ENCODE measurements at regions not wholly inside any gene's neighbourhood (a gene's known extent, or its start where the extent isn't known, plus 50 kb on each side); places are given as distances from the start of the nearest gene placed in this dataset.
"Not testable (repeated sequence)": the region's sequence is repeated elsewhere in the genome, so short reads cannot be mapped to it uniquely, and the experiment has no call there.

DNA sequence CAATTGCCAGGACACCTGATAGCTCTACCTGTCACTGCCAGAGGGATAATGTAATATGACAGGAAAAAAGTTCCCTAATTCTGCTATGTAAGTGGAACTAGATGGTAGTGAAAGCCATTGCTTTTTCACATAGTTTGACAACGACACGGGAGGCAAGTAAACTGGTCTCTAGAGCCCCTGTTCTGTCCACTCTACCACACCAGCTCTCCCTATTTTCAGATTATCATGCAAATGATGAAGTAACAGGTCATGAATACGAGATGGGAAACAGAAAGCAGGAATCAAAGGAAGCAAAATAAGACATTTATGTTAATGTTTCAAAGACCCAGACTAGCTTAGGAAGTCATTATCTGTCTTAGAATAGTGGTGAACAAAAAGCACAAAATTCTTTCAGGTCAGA is 56.2 kb downstream of the TAF11L14 start:
- no peak for DNase-seq (ENCODE audit: low spot score)

DNA sequence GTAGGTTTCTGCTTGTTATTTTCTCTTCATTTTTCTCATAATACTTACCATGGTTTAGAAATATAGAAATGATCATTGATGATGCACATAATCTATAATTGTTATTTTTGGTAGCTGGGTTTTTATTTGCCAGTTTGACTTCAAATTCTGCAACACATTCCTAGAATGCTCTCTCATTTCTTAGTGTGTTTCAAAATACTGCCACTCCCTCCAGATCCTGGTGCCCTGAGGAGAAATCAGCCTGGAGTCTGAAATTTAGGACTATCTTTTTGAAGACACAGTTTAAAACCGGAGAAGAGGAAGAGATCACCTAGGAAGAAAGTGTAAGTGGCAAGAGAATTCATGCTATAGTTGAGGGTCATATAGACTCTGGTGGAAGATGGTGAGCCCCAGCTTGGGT is 57.5 kb downstream of the TAF11L14 start:
- DNase-seq (ENCODE audit: low spot score), result no peak

DNA sequence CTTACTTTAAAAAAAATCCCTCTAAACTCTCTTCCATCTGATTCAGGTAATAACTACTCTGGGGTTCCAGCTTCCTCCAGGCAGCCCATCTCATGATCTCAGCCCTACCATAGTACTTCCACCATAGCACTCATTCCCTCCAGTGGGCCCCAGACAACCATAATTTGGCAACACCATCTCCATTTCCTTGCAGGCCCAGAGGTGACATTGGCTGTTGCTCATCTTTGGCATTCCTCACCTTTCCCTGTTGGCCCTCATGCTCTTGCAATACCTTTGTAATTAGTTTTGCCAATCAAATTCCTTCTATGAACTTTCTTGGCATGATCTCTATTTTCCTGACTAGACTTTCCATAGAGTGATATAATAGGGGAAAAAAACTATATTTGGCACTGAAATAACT is 60.1 kb downstream of the TAF11L14 start:
- DNase-seq (ENCODE audit: low spot score), result no peak

DNA sequence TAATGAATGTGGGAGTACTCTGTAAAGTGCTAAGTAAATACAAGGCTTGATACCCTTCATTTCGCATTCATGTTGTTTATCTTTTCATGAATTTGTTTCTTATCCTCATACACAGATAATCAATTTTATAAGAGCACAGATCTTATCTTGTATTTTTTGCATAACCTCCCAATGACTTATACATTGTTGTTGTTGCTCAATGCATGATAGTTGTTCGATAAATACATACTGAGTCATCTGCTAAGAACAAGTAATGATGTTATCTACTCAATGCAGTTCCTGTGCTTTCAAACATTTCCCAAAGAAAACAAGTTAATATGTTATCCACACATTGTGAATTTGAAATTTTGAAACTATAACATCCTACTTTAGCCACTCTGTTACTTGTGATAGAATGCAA is 60.7 kb downstream of the TAF11L14 start:
- DNase-seq (ENCODE audit: low spot score), result no peak

DNA sequence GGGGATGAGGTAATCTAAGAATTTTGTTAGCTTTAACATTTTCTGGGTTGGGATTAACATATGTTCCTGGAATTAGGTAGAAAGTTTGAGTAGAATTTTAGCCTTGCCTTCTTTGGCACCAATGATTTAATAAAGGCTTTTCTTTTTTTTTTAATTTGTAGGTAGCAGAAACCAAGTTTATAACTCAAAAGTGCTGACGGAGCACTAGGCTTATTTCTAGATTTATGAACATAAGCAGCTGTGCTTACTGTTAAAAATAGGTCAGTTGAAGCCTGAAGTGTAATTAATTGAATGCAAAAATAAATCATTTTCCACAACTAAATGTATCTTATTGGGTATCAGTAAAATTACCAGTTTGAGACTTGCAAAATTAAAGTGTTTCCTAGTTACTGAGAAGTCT is 62.4 kb downstream of the TAF11L14 start:
- no peak for DNase-seq (ENCODE audit: low spot score)

DNA sequence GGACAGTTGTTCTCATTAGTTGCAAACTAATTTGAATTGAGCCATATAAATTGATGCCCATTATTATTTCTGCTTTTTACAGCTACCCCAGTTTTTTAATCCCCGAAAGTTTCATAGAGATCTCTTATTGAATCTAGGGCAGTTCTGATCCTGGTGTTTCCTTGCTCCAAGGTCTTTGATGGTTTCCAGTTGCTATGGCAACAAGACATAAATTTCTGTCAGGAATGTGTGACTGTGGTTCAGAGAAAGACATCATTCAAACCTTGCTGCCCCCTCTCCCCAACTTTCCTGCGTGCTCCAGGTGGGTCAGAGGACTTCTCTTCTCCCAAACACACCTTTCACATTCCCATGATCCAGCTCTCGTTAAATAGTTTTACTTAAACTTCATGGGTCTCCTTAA is 63.4 kb downstream of the TAF11L14 start:
- no peak for DNase-seq (ENCODE audit: low spot score)

DNA sequence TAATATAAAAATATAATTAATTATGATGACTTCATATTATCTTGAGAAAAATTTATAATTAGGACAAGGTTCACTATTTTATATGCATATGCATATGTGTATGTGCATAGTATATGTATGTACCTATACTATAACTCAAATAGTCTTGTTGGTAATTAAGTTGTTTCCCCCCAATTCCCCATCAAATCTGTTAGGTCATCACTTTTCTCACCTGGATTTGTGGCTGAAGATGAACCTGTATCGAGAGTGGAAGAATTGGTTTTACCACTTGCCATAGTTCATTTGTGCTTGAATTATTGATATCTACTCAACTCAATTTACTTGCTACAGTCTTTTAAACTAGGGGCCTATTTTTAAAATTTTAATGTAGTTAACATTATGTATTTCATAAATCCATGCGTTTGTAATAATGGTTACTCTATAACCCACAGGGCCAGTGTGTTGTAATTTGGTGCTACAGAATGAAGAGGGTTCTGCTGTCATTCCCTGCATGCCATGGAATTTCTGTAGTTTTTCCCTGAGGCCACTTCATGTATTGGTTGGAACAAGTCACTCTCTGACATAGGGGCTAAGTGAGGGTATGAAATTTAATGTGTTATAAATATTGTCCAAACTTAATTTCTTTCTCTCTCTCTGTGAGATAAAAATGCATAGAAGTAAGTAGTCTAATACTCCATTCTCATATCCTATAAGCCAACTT is 74.9 kb downstream of the TAF11L14 start:
- no peak for DNase-seq (ENCODE audit: low spot score)

DNA sequence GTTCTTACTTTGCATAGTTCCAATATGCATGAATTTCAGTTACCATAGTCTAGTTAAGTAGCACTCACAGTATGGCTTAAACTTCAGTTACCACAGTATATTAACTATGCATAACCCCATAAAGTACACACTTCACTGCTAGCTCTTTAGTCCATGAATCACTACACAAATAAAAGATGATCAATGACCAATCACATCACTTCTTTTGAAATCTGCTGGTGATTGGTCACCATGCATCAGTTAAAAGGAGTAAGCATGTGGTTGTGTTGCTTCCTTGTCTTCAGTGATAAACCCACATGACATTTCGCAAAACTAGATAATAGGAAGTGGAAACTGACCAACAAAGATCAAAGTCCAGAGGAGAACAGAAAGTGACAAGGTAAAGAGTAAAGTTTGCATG is 79.0 kb downstream of the TAF11L14 start:
- DNase-seq (ENCODE audit: low spot score), result no peak

DNA sequence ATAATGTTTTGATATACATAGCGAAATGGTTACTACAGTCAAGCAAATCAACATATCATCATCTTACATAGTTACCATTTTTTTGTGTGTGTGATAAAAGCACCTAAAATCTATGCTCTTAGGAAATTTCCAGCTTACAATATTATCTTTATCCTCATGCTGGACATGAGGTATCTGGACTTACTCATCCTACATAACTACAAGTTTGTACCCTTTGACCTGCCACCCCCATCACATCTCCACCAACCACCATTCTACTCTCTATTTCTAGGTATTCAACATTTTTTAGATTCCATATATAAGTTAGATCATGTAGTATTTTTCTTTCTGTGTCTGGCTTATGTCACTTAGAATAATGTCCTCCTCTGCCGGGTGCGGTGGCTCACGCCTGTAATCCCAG is 79.9 kb downstream of the TAF11L14 start:
- no peak for DNase-seq (ENCODE audit: low spot score)

DNA sequence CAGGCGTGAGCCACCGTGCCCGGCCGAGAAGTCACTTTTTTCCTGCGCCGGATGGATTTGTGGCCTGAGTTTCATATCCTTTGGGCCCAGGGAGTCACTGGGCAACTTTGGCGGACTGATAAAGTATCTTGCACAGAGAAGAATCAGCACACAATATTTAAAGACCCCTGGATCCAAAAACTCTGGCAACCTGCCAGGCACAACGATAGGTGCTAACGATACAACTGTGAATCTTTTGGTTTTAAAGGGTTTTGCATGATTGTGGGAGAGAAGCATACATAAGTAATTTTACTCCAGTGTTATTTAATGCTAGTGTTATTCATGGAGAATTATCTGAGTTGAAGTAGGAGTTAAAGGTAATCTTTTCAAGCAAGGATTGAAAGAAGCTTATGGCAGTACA is 85.3 kb downstream of the TAF11L14 start:
- no peak for DNase-seq (ENCODE audit: low spot score)

DNA sequence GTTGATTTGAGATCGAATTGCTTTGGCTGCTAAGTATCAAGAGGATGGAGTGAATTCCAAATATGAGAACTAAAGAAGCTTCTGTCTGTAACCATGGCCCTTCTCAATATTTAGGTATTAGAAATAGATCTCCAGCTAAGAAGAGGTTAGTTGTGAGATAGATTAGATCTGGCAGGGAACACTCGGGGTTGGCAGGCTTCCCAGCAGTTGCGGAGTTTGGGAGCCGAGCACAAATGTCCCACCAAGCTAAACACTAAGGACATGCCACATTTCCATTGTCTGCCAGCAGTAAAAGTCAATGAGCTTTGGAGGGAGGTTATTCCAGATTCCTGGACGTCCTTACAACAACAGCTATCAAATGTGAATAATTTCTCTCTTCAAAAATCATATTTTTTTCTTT is 85.8 kb downstream of the TAF11L14 start:
- DNase-seq (ENCODE audit: low spot score), result no peak

DNA sequence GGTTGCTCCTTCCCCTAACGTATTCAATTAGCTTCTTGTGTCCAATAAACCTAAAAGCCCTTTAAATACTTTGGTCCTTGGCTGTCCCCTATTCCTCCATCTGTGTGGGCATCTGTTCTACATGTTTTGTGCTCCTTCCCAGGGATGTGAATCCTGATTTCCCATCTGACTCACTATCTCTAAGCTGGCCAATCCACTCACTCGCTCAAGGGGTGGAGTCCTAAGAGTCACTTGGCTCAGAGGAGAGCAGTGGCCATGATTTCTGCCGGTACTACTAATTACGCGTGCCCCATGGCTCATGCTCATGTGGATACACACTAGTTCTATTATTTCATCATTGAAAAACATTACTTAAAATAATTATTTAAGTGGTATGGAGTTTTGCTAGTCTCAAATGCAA is 89.6 kb downstream of the TAF11L14 start:
- no peak for DNase-seq (ENCODE audit: low spot score)

DNA sequence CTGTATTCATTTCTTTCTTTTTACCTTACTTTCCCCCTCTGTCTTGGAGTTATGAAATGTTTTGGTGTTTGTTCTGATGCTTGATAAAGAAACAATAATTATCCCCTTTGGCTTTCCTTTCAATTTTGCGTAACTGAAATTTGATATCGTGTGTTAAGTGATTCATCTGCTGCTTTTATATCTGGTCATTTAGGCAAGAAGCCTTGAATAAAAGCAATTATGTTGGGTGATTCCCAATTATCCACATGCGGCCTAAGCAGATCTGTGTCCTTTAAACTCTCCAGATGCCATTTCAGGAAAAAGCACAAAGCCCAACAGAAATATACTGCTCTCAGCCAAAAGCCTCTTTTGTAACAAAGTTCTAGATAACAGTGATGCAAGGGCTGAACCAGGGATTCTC is 92.8 kb downstream of the TAF11L14 start:
- no peak for DNase-seq (ENCODE audit: low spot score)

DNA sequence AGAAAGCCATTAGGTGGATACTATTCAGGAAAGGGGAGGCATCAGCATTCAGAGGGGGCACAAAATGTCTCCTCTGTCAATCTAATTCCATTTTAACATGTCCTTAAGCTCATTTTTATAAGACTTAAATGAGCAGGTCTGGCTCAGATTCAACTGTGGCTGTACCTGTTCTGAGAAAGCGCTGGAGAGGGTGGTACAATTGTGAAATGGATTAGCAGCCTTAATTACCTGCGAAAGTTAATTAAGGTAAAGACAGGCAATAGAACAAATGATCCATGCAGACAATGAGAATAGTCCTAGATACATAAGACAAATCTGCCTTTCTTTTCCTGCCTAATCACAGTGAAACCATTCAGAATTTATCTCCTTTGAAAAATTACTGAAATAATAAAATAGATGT is 96.2 kb downstream of the TAF11L14 start:
- DNase-seq (ENCODE audit: low spot score), result no peak

DNA sequence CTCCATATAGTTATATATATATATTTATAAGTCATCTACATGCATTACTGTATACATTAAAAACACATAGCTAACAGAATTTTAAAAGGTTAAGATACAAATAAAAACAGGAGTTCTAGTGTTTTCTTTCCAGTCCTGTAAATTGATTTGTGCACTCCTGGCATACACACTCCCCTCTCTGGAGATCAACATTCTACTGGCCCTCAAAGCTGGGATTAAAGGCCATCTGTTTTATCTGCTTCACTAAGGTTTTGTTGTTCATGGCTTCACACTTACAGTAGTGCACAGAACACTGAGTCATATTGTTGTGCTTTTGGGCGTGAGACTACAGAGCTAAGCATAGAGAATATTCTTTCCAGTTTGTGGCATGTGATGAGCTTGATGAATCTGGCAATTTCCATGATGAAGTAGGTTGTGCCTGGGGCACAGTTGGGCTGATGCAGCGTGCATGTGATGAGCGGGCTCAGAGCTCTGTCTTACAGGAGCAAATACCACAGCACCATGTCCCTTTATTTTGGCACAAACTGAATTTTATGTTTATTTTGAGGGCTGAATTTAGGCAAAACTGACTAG is 98.2 kb downstream of the TAF11L14 start:
- DNase-seq (ENCODE audit: low spot score), result no peak

DNA sequence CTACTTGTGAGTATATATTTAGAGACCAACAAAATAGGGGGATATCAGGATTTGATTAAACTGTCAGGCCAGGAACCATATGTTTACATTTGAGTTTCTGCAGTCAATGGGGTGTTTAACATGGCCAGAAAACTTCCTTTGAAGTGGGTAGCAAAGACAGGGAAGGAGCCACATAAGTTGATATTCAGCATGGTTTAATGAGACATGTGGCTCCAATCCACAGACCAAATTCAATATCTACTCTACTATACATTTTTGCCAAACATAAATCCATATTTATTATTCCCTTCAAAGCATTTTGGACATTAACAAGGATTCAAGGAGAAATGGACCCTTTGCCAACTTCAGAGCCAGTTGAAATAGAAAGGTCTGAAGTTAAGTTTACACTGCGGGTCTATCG is 99.8 kb downstream of the TAF11L14 start:
- DNase-seq (ENCODE audit: low spot score), result no peak

DNA sequence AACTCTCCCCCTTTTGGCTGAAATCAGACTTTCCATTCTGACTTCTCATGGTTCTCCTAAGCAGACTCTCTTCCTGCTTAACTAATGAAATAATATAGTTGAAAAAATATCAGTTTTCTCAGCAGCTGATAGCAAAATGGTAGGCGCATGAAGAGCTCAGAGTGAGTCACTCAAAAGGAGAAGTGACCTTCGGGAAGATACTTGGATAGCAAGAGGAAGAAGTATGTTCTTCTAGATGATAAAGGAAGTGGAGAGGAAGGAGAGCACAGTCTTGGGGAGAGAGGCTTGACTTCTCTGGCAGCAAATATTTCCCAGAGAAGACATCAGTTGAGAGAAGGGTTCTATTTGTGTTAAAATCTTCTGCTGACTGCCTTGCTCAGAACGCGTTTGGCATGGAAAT is 101.5 kb downstream of the TAF11L14 start:
- no peak for DNase-seq (ENCODE audit: low spot score)

DNA sequence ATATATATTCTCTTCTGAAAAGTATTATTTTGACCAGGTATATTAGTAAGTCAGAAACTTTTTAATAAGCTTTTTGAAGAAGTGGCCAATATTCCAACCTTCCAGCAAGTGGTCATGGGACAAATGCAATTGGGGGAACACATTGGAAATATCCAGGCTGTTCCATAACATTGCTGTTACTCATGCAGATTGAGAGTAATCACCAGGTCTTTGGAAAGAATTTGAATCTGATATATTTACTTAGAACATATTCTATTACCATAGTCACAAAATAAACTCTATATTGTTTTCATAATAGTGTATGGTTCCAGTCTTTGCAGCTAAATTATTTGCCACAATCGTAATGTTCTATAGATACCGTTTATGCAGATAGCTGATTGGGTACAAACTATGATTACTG is 102.8 kb downstream of the TAF11L14 start:
- no peak for DNase-seq (ENCODE audit: low spot score)

DNA sequence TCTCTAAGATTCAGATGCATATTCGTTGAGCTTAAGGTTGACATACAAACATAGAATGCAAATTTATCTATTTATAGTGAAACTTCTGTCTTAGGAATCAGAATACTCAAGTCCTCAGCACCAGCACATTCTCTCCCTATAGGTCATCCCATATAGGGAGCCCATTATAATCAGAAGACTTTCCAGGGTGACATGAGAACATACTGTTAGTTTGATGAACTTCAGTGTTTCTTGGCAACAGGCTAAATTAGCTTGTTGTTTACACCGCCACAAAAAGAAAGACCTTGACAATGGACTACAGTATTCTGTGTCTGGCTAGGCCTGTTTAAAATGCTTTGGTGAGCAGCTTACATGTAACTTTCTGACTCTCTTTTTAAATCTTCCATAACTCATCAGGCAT is 104.2 kb downstream of the TAF11L14 start:
- DNase-seq (ENCODE audit: low spot score), result no peak

DNA sequence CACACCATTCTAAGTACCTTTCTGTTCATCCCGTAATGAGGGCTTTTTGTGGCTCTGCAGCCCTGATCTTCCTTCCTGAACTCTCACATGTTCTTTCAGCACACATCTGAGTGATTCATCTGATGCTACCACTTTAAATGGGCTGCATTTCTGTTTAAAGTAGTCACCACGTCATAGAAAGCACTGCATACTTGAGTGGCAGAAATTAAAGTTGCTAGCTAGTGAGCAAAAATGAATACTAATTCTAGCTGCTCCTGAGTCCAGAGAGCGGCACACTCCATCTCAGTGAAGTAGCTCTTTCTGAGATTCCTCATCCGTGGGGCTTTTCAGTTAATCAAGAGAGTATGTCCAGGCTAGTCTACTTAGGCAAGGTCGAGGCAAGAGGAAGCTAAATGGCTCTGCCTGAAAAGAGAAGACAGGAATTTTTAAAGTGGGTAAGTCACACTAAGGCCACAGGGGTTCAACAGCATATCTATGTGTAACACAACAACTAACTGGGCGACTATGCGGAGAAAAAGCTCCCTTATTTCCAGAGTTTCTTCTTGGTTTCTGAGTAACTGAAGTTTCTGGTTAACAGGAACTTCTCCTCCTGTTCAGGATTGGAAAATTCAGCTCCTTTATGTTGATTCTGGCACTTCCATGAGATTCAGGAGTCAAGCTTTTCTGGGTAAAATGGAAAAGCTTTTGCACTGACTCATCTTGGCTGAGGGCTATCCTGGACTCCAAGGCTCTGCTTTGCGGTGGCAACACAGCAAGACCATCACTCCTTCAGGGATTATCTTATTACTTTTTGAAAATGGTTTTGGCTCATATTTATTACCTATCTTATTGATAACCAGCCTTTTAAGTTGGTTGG is 109.5 kb downstream of the TAF11L14 start:
- DNase-seq (ENCODE audit: low spot score), result no peak

DNA sequence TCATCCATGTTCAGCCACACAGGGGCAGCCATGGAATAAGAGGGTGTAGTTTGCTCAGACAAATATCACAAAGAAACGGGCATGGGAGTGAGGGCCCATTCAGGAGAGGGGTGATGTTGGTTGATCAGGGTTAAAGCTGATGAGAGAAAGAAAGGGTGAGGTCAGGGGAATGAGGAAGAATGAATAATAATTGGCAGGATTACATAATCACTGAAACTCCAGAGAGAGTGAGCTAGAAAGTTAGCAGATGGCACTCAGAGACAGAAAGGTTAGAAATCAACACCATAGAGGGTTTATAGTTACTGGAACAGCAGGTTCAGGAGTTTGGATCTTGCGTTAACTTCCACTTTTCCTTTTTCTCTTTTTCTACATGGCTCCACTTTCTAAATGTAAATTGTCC is 113.9 kb downstream of the TAF11L14 start:
- no peak for DNase-seq (ENCODE audit: low spot score)

DNA sequence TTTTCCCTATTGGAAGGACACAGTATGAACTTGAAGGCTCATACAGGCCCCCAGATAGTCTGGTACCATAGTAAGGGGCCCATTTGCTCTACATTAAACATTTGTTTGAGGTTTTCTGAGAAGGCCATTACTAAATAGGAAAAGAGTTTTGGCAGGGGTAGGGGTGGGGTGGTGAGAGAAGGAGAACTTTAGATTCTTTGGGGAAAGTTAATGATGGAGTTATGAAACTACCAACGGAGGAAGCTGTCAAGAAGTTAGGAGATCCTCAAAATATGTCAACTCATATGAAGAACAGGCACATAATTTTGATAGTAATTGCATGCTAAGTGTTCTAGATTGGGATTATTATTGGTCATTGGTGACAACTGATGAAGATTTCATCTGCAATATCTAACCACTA is 114.7 kb downstream of the TAF11L14 start:
- DNase-seq (ENCODE audit: low spot score), result no peak

DNA sequence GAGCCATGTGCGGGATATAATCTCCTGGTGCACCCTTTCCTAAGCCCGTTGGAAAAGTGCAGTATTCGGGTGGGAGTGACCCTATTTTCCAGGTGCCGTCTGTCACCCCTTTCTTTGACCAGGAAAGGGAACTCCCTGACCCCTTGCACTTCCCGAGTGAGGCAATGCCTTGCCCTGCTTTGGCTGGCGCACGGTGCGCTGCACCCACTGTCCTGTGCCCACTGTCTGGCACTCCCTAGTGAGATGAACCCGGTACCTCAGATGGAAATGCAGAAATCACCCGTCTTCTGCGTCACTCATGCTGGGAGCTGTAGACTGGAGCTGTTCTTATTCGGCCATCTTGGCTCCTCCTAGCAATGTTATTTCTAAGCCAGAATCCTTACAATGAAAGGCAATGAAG is 121.1 kb downstream of the TAF11L14 start:
- not testable (repeated sequence) for DNase-seq (ENCODE audit: low spot score)

Data from NAMALWA (cell line).